Upper lobe of left lung (tissue), 4 donors: ENCODE measurements at regions not wholly inside any gene's neighbourhood (a gene's known extent, or its start where the extent isn't known, plus 50 kb on each side); places are given as distances from the start of the nearest gene placed in this dataset.

ENCODE experiments used
- POLR2A ChIP-seq, 4 donors: fragments of 450-650 bp; IDR thresholded peaks; one replicate each; pipeline ENCODE4 v1.5.1; 2016 to 2017; ENCODE audit warnings: antibody characterized with exemption in 4 of 4, mild to moderate bottlenecking in 2 of 4
- TF ChIP-seq, protein P1 (sequence below), 6 experiments: fragments of 450-650 bp in 4 of 6; fragments of 200-600 bp in 2 of 6; sonication (generic) in 2 of 6; IDR thresholded peaks; one replicate each; pipeline ENCODE4 v1.5.1; 2016 to 2019; ENCODE audit warnings: antibody characterized with exemption in 6 of 6

- TF ChIP-seq, protein P1, sequence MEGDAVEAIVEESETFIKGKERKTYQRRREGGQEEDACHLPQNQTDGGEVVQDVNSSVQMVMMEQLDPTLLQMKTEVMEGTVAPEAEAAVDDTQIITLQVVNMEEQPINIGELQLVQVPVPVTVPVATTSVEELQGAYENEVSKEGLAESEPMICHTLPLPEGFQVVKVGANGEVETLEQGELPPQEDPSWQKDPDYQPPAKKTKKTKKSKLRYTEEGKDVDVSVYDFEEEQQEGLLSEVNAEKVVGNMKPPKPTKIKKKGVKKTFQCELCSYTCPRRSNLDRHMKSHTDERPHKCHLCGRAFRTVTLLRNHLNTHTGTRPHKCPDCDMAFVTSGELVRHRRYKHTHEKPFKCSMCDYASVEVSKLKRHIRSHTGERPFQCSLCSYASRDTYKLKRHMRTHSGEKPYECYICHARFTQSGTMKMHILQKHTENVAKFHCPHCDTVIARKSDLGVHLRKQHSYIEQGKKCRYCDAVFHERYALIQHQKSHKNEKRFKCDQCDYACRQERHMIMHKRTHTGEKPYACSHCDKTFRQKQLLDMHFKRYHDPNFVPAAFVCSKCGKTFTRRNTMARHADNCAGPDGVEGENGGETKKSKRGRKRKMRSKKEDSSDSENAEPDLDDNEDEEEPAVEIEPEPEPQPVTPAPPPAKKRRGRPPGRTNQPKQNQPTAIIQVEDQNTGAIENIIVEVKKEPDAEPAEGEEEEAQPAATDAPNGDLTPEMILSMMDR (IDR thresholded peaks at IDR 0.05) = no peak
- no peak for TF ChIP-seq POLR2A (IDR thresholded peaks at IDR 0.05)
Observed at GRCh38 chr15:27638958-27639357, 460.2 kb downstream of the OCA2 start.
